ENCODE measurements at regions not wholly inside any gene's neighbourhood (a gene's known extent, or its start where the extent isn't known, plus 50 kb on each side); places are given as distances from the start of the nearest gene placed in this dataset.

DNA sequence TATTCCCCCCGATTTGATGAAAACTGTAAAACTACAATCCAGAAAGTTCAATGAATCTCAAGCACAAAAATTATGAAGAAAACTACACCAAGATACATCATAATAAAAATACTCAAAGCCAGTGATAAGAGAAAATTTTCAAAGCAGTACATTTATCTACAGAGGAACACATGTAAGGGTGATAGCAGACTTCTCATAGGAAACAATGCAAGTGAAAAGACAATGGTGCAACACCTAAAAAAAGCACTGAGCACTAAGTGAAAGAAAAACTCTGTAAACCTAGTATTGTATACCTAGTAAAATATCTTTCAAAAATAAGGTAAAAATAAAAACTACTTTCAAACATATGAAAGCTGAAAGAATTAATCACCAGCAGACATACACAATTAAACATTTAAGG lies 76.1 kb upstream of the IRF2BP2 start:
- no peak for TF ChIP-seq CTCF (IDR thresholded peaks at IDR 0.05)
- TF ChIP-seq POLR2AphosphoS5 (IDR thresholded peaks at IDR 0.05; ENCODE audit: low read depth, low read length), result no peak

All from Panc1 (cell line).